ENCODE measurements at regions not wholly inside any gene's neighbourhood (a gene's known extent, or its start where the extent isn't known, plus 50 kb on each side); places are given as distances from the start of the nearest gene placed in this dataset.
A peak's percentile ranks its signal among the peaks of the same experiment; 100 is the strongest.

DNA sequence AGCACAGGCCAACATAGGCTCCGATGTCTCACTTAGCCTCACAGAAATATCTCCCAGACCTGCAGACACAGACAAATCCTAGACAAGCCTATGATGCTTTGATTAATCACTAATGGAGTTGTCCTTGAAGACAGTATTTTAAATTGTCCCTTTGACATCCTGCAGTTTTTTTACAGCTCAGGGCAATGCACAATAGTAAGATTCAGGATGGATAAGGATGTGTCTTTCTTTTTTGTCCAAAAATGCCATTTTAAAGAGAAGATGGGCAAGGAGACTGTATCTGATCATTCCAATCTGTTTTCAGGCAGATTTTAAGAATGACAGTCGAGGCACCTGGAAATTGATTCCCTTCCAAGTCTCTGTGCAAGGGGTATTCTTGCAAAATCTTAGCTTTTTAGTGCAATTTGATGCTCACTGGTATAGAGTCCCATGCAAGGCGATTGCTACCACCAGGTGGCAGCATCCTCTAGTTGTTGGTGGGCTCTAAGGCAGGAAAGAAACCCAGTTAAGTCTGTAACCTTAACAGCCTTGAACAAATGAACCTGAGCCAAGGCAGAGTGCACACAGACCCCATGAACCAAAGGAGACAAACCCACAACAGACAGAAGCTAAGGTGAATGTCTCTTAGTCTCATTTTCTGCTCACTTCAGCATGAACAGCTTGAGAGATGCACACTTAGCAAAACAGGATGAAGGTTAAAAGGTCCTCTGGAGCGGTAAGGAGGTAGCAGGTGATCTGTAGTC, 51.2 kb upstream of the MINAR1 start:
- TF ChIP-seq SMC3 (conservative IDR thresholded peaks at IDR 0.05; ENCODE audit: poor library complexity) (peak; percentile 100), RAD21 (conservative IDR thresholded peaks at IDR 0.05) (peak; percentile 98), MXI1 (conservative IDR thresholded peaks at IDR 0.05; ENCODE audit: poor library complexity, severe bottlenecking) (no peak)
- TF ChIP-seq, protein P1, sequence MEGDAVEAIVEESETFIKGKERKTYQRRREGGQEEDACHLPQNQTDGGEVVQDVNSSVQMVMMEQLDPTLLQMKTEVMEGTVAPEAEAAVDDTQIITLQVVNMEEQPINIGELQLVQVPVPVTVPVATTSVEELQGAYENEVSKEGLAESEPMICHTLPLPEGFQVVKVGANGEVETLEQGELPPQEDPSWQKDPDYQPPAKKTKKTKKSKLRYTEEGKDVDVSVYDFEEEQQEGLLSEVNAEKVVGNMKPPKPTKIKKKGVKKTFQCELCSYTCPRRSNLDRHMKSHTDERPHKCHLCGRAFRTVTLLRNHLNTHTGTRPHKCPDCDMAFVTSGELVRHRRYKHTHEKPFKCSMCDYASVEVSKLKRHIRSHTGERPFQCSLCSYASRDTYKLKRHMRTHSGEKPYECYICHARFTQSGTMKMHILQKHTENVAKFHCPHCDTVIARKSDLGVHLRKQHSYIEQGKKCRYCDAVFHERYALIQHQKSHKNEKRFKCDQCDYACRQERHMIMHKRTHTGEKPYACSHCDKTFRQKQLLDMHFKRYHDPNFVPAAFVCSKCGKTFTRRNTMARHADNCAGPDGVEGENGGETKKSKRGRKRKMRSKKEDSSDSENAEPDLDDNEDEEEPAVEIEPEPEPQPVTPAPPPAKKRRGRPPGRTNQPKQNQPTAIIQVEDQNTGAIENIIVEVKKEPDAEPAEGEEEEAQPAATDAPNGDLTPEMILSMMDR (IDR thresholded peaks at IDR 0.05; ENCODE audit: poor library complexity, severe bottlenecking) = peak; percentile 96
- TF ChIP-seq, protein P2, sequence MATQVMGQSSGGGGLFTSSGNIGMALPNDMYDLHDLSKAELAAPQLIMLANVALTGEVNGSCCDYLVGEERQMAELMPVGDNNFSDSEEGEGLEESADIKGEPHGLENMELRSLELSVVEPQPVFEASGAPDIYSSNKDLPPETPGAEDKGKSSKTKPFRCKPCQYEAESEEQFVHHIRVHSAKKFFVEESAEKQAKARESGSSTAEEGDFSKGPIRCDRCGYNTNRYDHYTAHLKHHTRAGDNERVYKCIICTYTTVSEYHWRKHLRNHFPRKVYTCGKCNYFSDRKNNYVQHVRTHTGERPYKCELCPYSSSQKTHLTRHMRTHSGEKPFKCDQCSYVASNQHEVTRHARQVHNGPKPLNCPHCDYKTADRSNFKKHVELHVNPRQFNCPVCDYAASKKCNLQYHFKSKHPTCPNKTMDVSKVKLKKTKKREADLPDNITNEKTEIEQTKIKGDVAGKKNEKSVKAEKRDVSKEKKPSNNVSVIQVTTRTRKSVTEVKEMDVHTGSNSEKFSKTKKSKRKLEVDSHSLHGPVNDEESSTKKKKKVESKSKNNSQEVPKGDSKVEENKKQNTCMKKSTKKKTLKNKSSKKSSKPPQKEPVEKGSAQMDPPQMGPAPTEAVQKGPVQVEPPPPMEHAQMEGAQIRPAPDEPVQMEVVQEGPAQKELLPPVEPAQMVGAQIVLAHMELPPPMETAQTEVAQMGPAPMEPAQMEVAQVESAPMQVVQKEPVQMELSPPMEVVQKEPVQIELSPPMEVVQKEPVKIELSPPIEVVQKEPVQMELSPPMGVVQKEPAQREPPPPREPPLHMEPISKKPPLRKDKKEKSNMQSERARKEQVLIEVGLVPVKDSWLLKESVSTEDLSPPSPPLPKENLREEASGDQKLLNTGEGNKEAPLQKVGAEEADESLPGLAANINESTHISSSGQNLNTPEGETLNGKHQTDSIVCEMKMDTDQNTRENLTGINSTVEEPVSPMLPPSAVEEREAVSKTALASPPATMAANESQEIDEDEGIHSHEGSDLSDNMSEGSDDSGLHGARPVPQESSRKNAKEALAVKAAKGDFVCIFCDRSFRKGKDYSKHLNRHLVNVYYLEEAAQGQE (IDR thresholded peaks at IDR 0.05; ENCODE audit: borderline replicate concordance) = no peak
- H3K27me3 ChIP-seq (ENCODE audit: insufficient read depth, low read depth, low read length) = no peaks in the 10 kb centered on the region
- no peaks in the 10 kb centered on the region for H3K36me3 ChIP-seq (ENCODE audit: insufficient read depth, low read length)
- no peaks in the 10 kb centered on the region for H3K79me2 ChIP-seq (replicated peaks; ENCODE audit: insufficient read depth, low read length)
- no peaks in the 10 kb centered on the region for H3K9me2 ChIP-seq (ENCODE audit: insufficient read depth, low read length)
- H3K27ac ChIP-seq (ENCODE audit: low read length) = no peak overlapping the region
- H3K4me2 ChIP-seq (ENCODE audit: low read length) = no peak overlapping the region
- no peak overlapping the region for H2AFZ ChIP-seq (ENCODE audit: low read depth, low read length)
- no peaks in the 10 kb centered on the region for H3F3A ChIP-seq (ENCODE audit: insufficient read depth, low read length, poor library complexity, severe bottlenecking)
- no peaks in the 10 kb centered on the region for H3K9me3 ChIP-seq (ENCODE audit: low read length)
- no peak overlapping the region for H3K9ac ChIP-seq (ENCODE audit: low read length)
- H4K20me1 ChIP-seq (ENCODE audit: insufficient read depth) = no peaks in the 10 kb centered on the region
- no peak overlapping the region for H3K4me3 ChIP-seq (ENCODE audit: low read length)

DNA sequence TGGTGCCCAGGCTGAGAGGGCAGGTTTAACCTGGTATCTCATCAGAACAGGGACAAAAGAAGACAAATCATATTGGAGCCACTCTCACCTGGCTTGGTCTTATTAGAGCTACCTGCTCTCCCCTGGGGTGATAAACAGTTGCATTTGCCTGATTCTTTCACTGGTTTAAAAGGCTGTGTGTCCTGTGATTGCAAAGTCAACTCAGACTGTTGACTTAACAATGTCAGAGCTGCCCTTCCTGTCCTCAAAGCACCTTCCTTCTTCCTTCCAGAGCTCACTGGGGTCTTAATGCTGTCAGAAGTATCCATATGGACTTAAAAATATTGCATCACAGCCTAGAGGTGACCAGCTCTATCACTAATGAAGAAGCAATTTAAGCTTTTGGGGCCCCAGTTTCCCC, 50.5 kb upstream of the MINAR1 start:
- no peaks in the 10 kb centered on the region for H3F3A ChIP-seq (ENCODE audit: insufficient read depth, low read length, poor library complexity, severe bottlenecking)
- H2AFZ ChIP-seq (ENCODE audit: low read depth, low read length) = no peak overlapping the region
- H3K4me2 ChIP-seq (ENCODE audit: low read length) = no peak overlapping the region
- H3K9me2 ChIP-seq (ENCODE audit: insufficient read depth, low read length) = no peaks in the 10 kb centered on the region
- no peaks in the 10 kb centered on the region for H3K27me3 ChIP-seq (ENCODE audit: insufficient read depth, low read depth, low read length)
- H3K27ac ChIP-seq (ENCODE audit: low read length) = no peak overlapping the region
- H3K9ac ChIP-seq (ENCODE audit: low read length) = no peak overlapping the region
- no peaks in the 10 kb centered on the region for H4K20me1 ChIP-seq (ENCODE audit: insufficient read depth)
- H3K79me2 ChIP-seq (replicated peaks; ENCODE audit: insufficient read depth, low read length) = no peaks in the 10 kb centered on the region
- TF ChIP-seq, protein P2 (IDR thresholded peaks at IDR 0.05; ENCODE audit: borderline replicate concordance) = no peak
- TF ChIP-seq, protein P1 (IDR thresholded peaks at IDR 0.05; ENCODE audit: poor library complexity, severe bottlenecking) = no peak
- TF ChIP-seq TAF1 (IDR thresholded peaks at IDR 0.05; ENCODE audit: low read depth) = no peak
- no peak overlapping the region for H3K4me3 ChIP-seq (ENCODE audit: low read length)
- H3K9me3 ChIP-seq (ENCODE audit: low read length) = no peaks in the 10 kb centered on the region
- no peaks in the 10 kb centered on the region for H3K36me3 ChIP-seq (ENCODE audit: insufficient read depth, low read length)
